K562 (cell line): ENCODE measurements at regions not wholly inside any gene's neighbourhood (a gene's known extent, or its start where the extent isn't known, plus 50 kb on each side); places are given as distances from the start of the nearest gene placed in this dataset.

Experiments
- ATAC-seq: fragments of 200-7000 bp; cut with Tn5 transposase; 3 replicates; pipeline ENCODE4 v1.9.1; 2020; ENCODE audit warnings: moderate library complexity
- BruUV-seq: library from RNA; stranded (reverse); fragments of 400-500 nt; replicated peaks from 2 replicates; lab custom pipeline; 2021; lab: Mats Ljungman, UMichigan
- CTCF ChIA-PET: fragments of 300-600 bp; formaldehyde crosslinking; extraction: SDS; loops from one replicate; lab custom pipeline; 2021; ENCODE audit warnings: low intra/inter-chr PET ratio; lab: Yijun Ruan, JAX
- POLR2A ChIA-PET: fragments of 300-600, 350-650 bp; sonication (Branson Sonifier 250); formaldehyde crosslinking; extraction: SDS; loops from one replicate; lab custom pipeline; 2021; ENCODE audit warnings: antibody characterized with exemption, inconsistent platforms; lab: Yijun Ruan, JAX
- DNase-seq, 4 experiments: peaks; one replicate each; pipeline versions ENCODE4 v3.0.0 to v3.0.0-alpha.2; 2011 to 2018; ENCODE audit warnings: low spot score in 3 of 4, mixed read lengths in 3 of 4; ENCODE audit errors: extremely low read depth in 1 of 4
- FAIRE-seq: peaks from 2 replicates; lab custom pipeline; 2011; peaks lifted over from hg19 to GRCh38; lab: Jason Lieb, UNC
- H2AFZ ChIP-seq: 2 replicates; pipeline ENCODE4 v1.6.0; 2011; ENCODE audit warnings: low read depth, low read length, control low read depth, inconsistent platforms
- H3K27ac ChIP-seq: fragments of 200-600 bp; 3 replicates; pipeline ENCODE4 v1.8.0; 2011; ENCODE audit warnings: low read depth, mild to moderate bottlenecking, control low read depth, inconsistent platforms, low read length, moderate library complexity, mixed read lengths; ENCODE audit errors: extremely low read depth
- H3K27me3 ChIP-seq, 2 experiments: fragments of 300-600 bp in 1 of 2; 2 replicates in 1 of 2; 3 replicates in 1 of 2; pipeline versions ENCODE4 v1.6.0 to v1.8.0; 2011; ENCODE audit warnings: inconsistent platforms in 2 of 2, low read length in 2 of 2, mild to moderate bottlenecking in 1 of 2, mixed read lengths in 1 of 2, moderate library complexity in 1 of 2; ENCODE audit not compliant: control insufficient read depth in 2 of 2, insufficient read depth in 2 of 2
- H3K36me3 ChIP-seq: fragments of 300-600 bp; 3 replicates; pipeline ENCODE4 v1.8.0; 2011; ENCODE audit warnings: mild to moderate bottlenecking, low read length, inconsistent platforms; ENCODE audit not compliant: control insufficient read depth, insufficient read depth
- H3K4me1 ChIP-seq, 2 experiments: fragments of 200-600 bp in 1 of 2; replicated peaks in 1 of 2; 2 replicates in 1 of 2; 3 replicates in 1 of 2; pipeline versions ENCODE4 v1.5.1 to v1.8.0; 2011; ENCODE audit warnings: inconsistent platforms in 2 of 2, low read length in 2 of 2, mild to moderate bottlenecking in 1 of 2, mixed read lengths in 1 of 2, moderate library complexity in 1 of 2; ENCODE audit not compliant: control insufficient read depth in 2 of 2, insufficient read depth in 2 of 2
- H3K4me2 ChIP-seq: 2 replicates; pipeline ENCODE4 v1.6.1; 2011; ENCODE audit warnings: low read length, control low read depth, inconsistent platforms, mixed read lengths; ENCODE audit not compliant: insufficient read depth
- H3K4me3 ChIP-seq: fragments of 200-600 bp; sonication (generic), shearing (Covaris generic); 2 replicates; pipeline ENCODE4 v1.5.1; 2016; ENCODE audit warnings: control low read depth, inconsistent platforms
- H3K79me2 ChIP-seq: fragments of 200-600 bp; 3 replicates; pipeline ENCODE4 v1.8.0; 2011; ENCODE audit warnings: low read length, inconsistent platforms; ENCODE audit not compliant: control insufficient read depth, insufficient read depth
- H3K9ac ChIP-seq, 2 experiments: 2 replicates each; pipeline versions ENCODE4 v1.6.0 to v1.6.1; 2011; ENCODE audit warnings: low read depth in 2 of 2, low read length in 2 of 2, control low read depth in 1 of 2, inconsistent platforms in 1 of 2, mild to moderate bottlenecking in 1 of 2, mixed read lengths in 1 of 2; ENCODE audit not compliant: insufficient read depth in 1 of 2
- H3K9me1 ChIP-seq: one replicate; pipeline ENCODE4 v1.6.0; 2011; ENCODE audit warnings: inconsistent platforms, mild to moderate bottlenecking, low read length, moderate library complexity; ENCODE audit not compliant: control insufficient read depth, insufficient read depth
- H3K9me3 ChIP-seq: replicated peaks from 2 replicates; pipeline ENCODE4 v1.5.1; 2011; ENCODE audit warnings: low read depth, low read length, inconsistent platforms; ENCODE audit not compliant: control insufficient read depth, insufficient read depth
- H4K20me1 ChIP-seq: replicated peaks from 2 replicates; pipeline ENCODE4 v1.6.1; 2011; ENCODE audit warnings: low read length, inconsistent platforms, mixed read lengths; ENCODE audit not compliant: control insufficient read depth, insufficient read depth
- ATF6 ChIP-seq: sonication (generic); formaldehyde crosslinking; IDR thresholded peaks from 2 replicates; pipeline ENCODE4 v1.4.0; 2020; ENCODE audit warnings: mild to moderate bottlenecking, missing genetic modification reagents
- FOS ChIP-seq: IDR thresholded peaks from 3 replicates; pipeline ENCODE4 v1.6.1; 2011; ENCODE audit not compliant: insufficient read length; ENCODE audit errors: extremely low read depth
- FOXJ3 ChIP-seq: sonication (generic); formaldehyde crosslinking; IDR thresholded peaks from 2 replicates; pipeline ENCODE4 v1.4.0; 2020; ENCODE audit warnings: mild to moderate bottlenecking, missing genetic modification reagents
- HDAC3 ChIP-seq: fragments of 450-650 bp; IDR thresholded peaks from 2 replicates; pipeline ENCODE4 v1.6.1; 2018; ENCODE audit warnings: borderline replicate concordance, mild to moderate bottlenecking, moderate library complexity; ENCODE audit not compliant: partially characterized antibody
- MCM5 ChIP-seq: fragments of 450-650 bp; IDR thresholded peaks from 2 replicates; pipeline ENCODE4 v1.6.1; 2016; ENCODE audit warnings: low read depth
- PCBP2 ChIP-seq: fragments of 200-400 bp; formaldehyde crosslinking; IDR thresholded peaks from 2 replicates; pipeline ENCODE4 v1.6.1; 2018; ENCODE audit warnings: low read length, low read depth, mild to moderate bottlenecking, moderate library complexity; ENCODE audit not compliant: poor library complexity, severe bottlenecking
- PRPF4 ChIP-seq: fragments of 200-400 bp; formaldehyde crosslinking; IDR thresholded peaks from one replicate; pipeline ENCODE4 v1.6.1; 2017; ENCODE audit warnings: low read length, low read depth, mild to moderate bottlenecking; ENCODE audit not compliant: insufficient read depth, poor library complexity, severe bottlenecking
- TEAD1 ChIP-seq, 2 experiments: fragments of 450-650 bp in 1 of 2; sonication (generic) in 1 of 2; formaldehyde crosslinking; IDR thresholded peaks; 2 replicates each; pipeline versions ENCODE4 v1.4.0 to v1.8.0; 2020 to 2022; ENCODE audit warnings: mild to moderate bottlenecking in 2 of 2, missing genetic modification reagents in 1 of 2
- ZBTB9 ChIP-seq: fragments of 450-650 bp; formaldehyde crosslinking; IDR thresholded peaks from 2 replicates; pipeline ENCODE4 v1.4.0; 2020; ENCODE audit warnings: mild to moderate bottlenecking, moderate library complexity
- ZNF318 ChIP-seq, 2 experiments: fragments of 450-650 bp; IDR thresholded peaks; 2 replicates each; pipeline ENCODE4 v1.6.1; 2016; ENCODE audit warnings: mild to moderate bottlenecking in 2 of 2, borderline replicate concordance in 1 of 2, low read depth in 1 of 2, moderate library complexity in 1 of 2
- ZNF354B ChIP-seq: fragments of 250-450 bp; sonication (Bioruptor Pico); IDR thresholded peaks from 2 replicates; pipeline ENCODE4 v1.4.0; 2020
- WGBS: fragments of 100-300 bp; shearing (Covaris generic); methylation state at CpG from one replicate; pipeline ENCODE4 v1.1.6; 2016; ENCODE audit warnings: low coverage, mixed read lengths; ENCODE audit not compliant: insufficient coverage; ENCODE audit errors: missing lambda C conversion rate; 5-methylcytosine and 5-hydroxymethylcytosine counted together
- in situ Hi-C: fragments of 300-500 bp; cut with MboI; formaldehyde crosslinking; loops from 4 replicates; pipeline ENCODE4 v1.15.0; 2018; ENCODE audit warnings: inconsistent platforms, mixed read lengths
- intact Hi-C: fragments of 100-400 bp; cut with micrococcal nuclease; formaldehyde crosslinking; loops from 2 replicates; pipeline ENCODE4 v1.14.2; 2022

- Histone ChIP-seq H3K9ac (no peak overlapping the region), H3K4me3 (no peak overlapping the region), H3K4me2 (no peak overlapping the region), H3K27me3 (no peaks in the 10 kb centered on the region), H3K9me1 (no peaks in the 10 kb centered on the region), H2AFZ (no peak overlapping the region), H3K36me3 (no peaks in the 10 kb centered on the region), H3K27ac (no peak overlapping the region), H3K4me1 (no peaks in the 10 kb centered on the region), H4K20me1 (no peaks in the 10 kb centered on the region), H3K9me3 (no peaks in the 10 kb centered on the region), H3K79me2 (no peaks in the 10 kb centered on the region)
- ChIA-PET POLR2A (no interaction called here), CTCF (no interaction called here)
- 0% methylated on average over 1 of the region's 1 CpG for WGBS
- FAIRE-seq (no peak), DNase-seq (no peak), ATAC-seq (no peak)
- intact Hi-C loops (no loop called here), in situ Hi-C loops (no loop called here)
- no TSS peak for BruUV-seq
- TF ChIP-seq PCBP2 (no peak), ZNF354B (CRISPR knock-in tag) (no peak), HDAC3 (no peak), FOS (no peak), PRPF4 (no peak), ZNF318 (IDR thresholded peaks at IDR 0.05; ENCODE audit: borderline replicate concordance in 1 of 2, low read depth in 1 of 2) (no peak), MCM5 (no peak), TEAD1 (CRISPR knock-in tag; IDR thresholded peaks at IDR 0.05) (no peak), ZBTB9 (CRISPR knock-in tag) (no peak), ATF6 (CRISPR knock-in tag) (no peak), FOXJ3 (CRISPR knock-in tag) (no peak)
Observed at GRCh38 chr3:174387736-174388135, 471.4 kb upstream of the NAALADL2 start.
